ACHN (cell line): ENCODE measurements at regions not wholly inside any gene's neighbourhood (a gene's known extent, or its start where the extent isn't known, plus 50 kb on each side); places are given as distances from the start of the nearest gene placed in this dataset.
"Not testable (repeated sequence)": the region's sequence is repeated elsewhere in the genome, so short reads cannot be mapped to it uniquely, and the experiment has no call there.

Experiments
- DNase-seq: peaks from one replicate; pipeline ENCODE4 v3.0.0-alpha.2; 2015
- in situ Hi-C: cut with HindIII; loops from 2 replicates; pipeline ENCODE4 v1.10.0; 2017; ENCODE audit warnings: low sequenced_read_pairs, low pct_ligation_motif_present, low pct_unique_long_range_greater_than_20kb

GRCh38 chr6:81515562-81516453 lies 236.7 kb downstream of the TENT5A start:
- in situ Hi-C loops: no loop called here
- DNase-seq: no peak

- in situ Hi-C loops, DNase-seq: not testable (repeated sequence)
Measured at GRCh38 chr6:81514195-81514594, 238.3 kb downstream of the TENT5A start.

- DNase-seq: no peak
- in situ Hi-C loops: no loop called here
Measured at GRCh38 chr6:81511423-81511822, 241.1 kb downstream of the TENT5A start.

GRCh38 chr6:81495999-81496398 lies 256.5 kb downstream of the TENT5A start:
- in situ Hi-C loops: no loop called here
- no peak for DNase-seq

GRCh38 chr6:81491454-81492101 lies 260.9 kb downstream of the TENT5A start:
- in situ Hi-C loops: no loop called here

GRCh38 chr6:81487489-81487888 lies 265.0 kb downstream of the TENT5A start:
- no peak for DNase-seq
- in situ Hi-C loops: no loop called here

More at GRCh38 chr6:81491454-81492101, 260.9 kb downstream of the TENT5A start:
- no peak for DNase-seq

GRCh38 chr6:81486234-81486633 lies 266.2 kb downstream of the TENT5A start:
- in situ Hi-C loops: no loop called here
- no peak for DNase-seq

DNA sequence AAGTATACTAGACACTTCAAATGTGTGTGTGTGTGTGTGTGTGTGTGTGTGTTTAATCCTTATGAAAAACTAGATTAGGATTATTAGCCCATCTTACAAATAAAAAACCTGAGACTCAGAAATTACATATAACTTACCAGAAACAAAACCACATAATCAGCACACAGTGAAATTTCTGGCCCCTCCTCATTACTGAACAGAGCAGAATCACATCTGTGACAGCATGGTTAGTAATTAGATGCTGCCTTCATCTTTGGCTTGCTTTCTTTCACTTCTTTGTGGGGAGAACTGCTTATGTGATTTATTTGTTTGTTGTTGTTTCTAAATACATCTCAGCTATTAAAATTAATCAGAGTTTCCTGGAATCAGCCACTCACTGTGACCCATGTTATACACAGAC lies 267.1 kb downstream of the TENT5A start:
- in situ Hi-C loops: no loop called here
- DNase-seq: no peak

GRCh38 chr6:81484251-81484650 lies 268.2 kb downstream of the TENT5A start:
- in situ Hi-C loops: no loop called here
- no peak for DNase-seq

GRCh38 chr6:81480139-81480538 lies 272.3 kb downstream of the TENT5A start:
- DNase-seq: no peak
- in situ Hi-C loops: no loop called here

- no peak for DNase-seq
- in situ Hi-C loops: no loop called here
Measured at GRCh38 chr6:81476881-81477280, 275.6 kb downstream of the TENT5A start.

DNA sequence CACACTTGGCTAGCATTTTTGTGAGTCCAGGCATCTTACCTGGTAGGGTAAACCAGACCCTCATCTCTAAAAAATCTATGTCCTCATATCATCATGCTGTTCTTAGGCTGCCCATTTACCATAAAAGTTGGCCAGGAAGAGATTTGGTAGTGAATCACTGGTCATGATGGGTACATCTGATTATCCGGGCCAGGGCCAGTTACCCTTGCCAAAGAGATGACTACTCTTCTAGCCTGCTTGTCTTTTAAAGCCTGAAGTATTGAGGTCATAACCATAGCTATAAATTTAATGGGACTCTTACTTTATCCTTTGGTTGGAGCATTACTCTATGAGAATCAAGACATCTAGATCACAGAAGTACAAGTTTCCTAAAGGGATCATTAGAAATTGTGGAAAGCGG lies 276.8 kb downstream of the TENT5A start:
- in situ Hi-C loops: no loop called here
- DNase-seq: no peak

GRCh38 chr6:81465859-81466258 lies 286.6 kb downstream of the TENT5A start:
- peak; percentile 17 for DNase-seq
- in situ Hi-C loops: no loop called here

GRCh38 chr6:81456416-81456815 lies 296.1 kb downstream of the TENT5A start:
- no peak for DNase-seq
- in situ Hi-C loops: no loop called here

DNA sequence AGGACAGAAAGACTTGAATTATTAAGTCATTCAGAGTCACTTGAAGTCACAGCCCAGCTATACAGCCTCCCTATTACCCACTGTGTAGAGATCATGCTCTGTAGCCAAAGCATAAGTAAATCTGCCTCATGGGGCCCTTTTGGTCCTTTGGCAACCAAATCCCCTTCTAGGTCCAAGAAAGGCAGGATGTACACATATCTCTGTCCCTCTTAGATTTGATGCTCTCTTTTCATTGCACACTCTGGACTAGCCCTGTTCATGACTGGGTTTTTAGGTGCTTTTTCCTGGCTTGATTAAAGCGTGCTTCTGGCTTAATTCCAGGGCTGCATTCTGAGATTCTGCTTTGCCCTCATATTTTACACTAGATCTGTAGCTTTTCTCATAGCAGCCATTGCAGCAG lies 296.8 kb downstream of the TENT5A start:
- no peak for DNase-seq
- in situ Hi-C loops: no loop called here

- in situ Hi-C loops: no loop called here
- DNase-seq: no peak
Measured at GRCh38 chr6:81451787-81452186, 300.7 kb downstream of the TENT5A start.

- in situ Hi-C loops: no loop called here
- DNase-seq: no peak
Measured at GRCh38 chr6:81450180-81450579, 302.3 kb downstream of the TENT5A start.

DNA sequence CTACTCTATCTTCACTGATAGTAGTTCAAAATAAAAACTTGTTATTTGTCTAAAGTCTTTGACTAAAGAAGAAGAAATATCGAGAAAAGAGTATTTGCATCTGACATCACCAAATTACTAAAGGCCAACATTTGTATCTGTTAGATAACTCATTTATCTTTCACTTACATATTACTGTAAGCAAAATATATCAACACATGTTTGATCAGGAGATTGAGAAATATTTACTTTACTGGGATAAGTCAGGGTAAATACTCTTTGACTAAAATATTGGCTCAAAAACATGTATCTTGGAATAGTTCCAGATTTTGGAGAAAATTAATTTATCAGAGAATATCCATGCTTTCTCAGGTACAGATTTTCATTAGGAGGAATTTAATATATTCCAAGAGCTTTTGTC lies 306.0 kb downstream of the TENT5A start:
- in situ Hi-C loops: no loop called here
- no peak for DNase-seq

GRCh38 chr6:81439417-81439816 lies 313.1 kb downstream of the TENT5A start:
- in situ Hi-C loops: no loop called here
- DNase-seq: no peak

DNA sequence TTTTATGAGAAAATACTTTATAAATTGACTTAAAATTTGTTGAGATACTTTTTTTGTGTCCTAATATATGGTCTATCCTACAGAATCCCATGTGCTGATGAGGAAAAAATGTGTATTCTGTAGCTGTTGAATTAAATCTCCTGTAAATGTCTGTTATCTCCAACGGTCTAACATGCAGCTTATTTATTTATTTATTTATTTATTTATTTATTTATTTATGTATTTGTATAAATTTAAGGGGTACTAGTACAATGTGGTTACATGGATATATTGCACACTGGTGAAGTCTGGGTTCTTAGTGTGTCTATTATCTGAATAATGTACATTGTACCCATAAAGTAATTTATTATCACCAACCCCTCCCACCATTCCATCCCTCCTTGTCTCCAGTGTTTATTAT lies 315.5 kb downstream of the TENT5A start:
- in situ Hi-C loops: no loop called here
- no peak for DNase-seq
